ENCODE measurements at regions not wholly inside any gene's neighbourhood (a gene's known extent, or its start where the extent isn't known, plus 50 kb on each side); places are given as distances from the start of the nearest gene placed in this dataset.

- DNase-seq (ENCODE audit: low read depth) = no peak
Observed at GRCh38 chr21:38885909-38886308, 80.2 kb downstream of the ETS2 start.

GRCh38 chr21:38884440-38884839, 78.7 kb downstream of the ETS2 start:
- DNase-seq (ENCODE audit: low read depth) = no peak

GRCh38 chr21:38883142-38883541, 77.4 kb downstream of the ETS2 start:
- no peak for DNase-seq (ENCODE audit: low read depth)

- DNase-seq (ENCODE audit: low read depth) = no peak
Observed at GRCh38 chr21:38881131-38881530, 75.4 kb downstream of the ETS2 start.

GRCh38 chr21:38880577-38880966, 74.8 kb downstream of the ETS2 start:
- DNase-seq (ENCODE audit: low read depth) = no peak

GRCh38 chr21:38879912-38880576, 74.3 kb downstream of the ETS2 start:
- no peak for DNase-seq (ENCODE audit: low read depth)

- DNase-seq (ENCODE audit: low read depth) = no peak
Observed at GRCh38 chr21:38878379-38879179, 72.8 kb downstream of the ETS2 start.

GRCh38 chr21:38875694-38876492, 70.2 kb downstream of the ETS2 start:
- no peak for DNase-seq (ENCODE audit: low read depth)

Data from CMK (cell line).